Endothelial cell of umbilical vein (primary cell): ENCODE measurements at regions not wholly inside any gene's neighbourhood (a gene's known extent, or its start where the extent isn't known, plus 50 kb on each side); places are given as distances from the start of the nearest gene placed in this dataset.

Experiments used
- EZH2 ChIP-seq: IDR thresholded peaks from 2 replicates; pipeline ENCODE4 v1.6.1; 2012; ENCODE audit warnings: borderline replicate concordance, low read depth, mild to moderate bottlenecking, moderate library complexity, low read length, inconsistent platforms; ENCODE audit not compliant: severe bottlenecking
- FOS ChIP-seq: IDR thresholded peaks from 2 replicates; pipeline ENCODE4 v1.6.1; 2011; ENCODE audit warnings: mild to moderate bottlenecking, low read length, moderate library complexity, borderline replicate concordance; ENCODE audit not compliant: insufficient read depth
- JUN ChIP-seq: IDR thresholded peaks from 2 replicates; pipeline ENCODE4 v1.6.1; 2011; ENCODE audit warnings: borderline replicate concordance, low read depth; ENCODE audit not compliant: insufficient read length, insufficient read depth
- MYC ChIP-seq: IDR thresholded peaks from one replicate; pipeline ENCODE4 v1.6.1; 2011; ENCODE audit warnings: mild to moderate bottlenecking, low read depth, low read length
- POLR2A ChIP-seq: IDR thresholded peaks from 2 replicates; pipeline ENCODE4 v1.6.1; 2012; ENCODE audit warnings: low read depth, mild to moderate bottlenecking, control low read depth, low read length
- POLR2AphosphoS5 ChIP-seq: IDR thresholded peaks from 2 replicates; pipeline ENCODE4 v1.6.1; 2012; ENCODE audit warnings: low read depth, mild to moderate bottlenecking, control low read depth, low read length, moderate library complexity; ENCODE audit not compliant: insufficient read depth
- TF ChIP-seq, protein P1 (sequence below): IDR thresholded peaks from 2 replicates; pipeline ENCODE4 v1.6.1; 2011; ENCODE audit not compliant: insufficient read depth, insufficient read length
- TF ChIP-seq, protein P2 (sequence below), 2 donors: IDR thresholded peaks; 1 replicate in 1 of 2; 2 replicates in 1 of 2; pipeline ENCODE4 v1.5.1; 2011; ENCODE audit warnings: low read length in 2 of 2, mild to moderate bottlenecking in 2 of 2, moderate library complexity in 2 of 2, control low read depth in 1 of 2, inconsistent platforms in 1 of 2, low read depth in 1 of 2; ENCODE audit not compliant: insufficient read depth in 1 of 2; ENCODE audit errors: extremely low read depth in 1 of 2

GRCh38 chr3:76920511-76920910 is 119.4 kb upstream of the ROBO2 start:
- TF ChIP-seq, protein P1, sequence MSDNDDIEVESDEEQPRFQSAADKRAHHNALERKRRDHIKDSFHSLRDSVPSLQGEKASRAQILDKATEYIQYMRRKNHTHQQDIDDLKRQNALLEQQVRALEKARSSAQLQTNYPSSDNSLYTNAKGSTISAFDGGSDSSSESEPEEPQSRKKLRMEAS = no peak
- TF ChIP-seq, protein P2, sequence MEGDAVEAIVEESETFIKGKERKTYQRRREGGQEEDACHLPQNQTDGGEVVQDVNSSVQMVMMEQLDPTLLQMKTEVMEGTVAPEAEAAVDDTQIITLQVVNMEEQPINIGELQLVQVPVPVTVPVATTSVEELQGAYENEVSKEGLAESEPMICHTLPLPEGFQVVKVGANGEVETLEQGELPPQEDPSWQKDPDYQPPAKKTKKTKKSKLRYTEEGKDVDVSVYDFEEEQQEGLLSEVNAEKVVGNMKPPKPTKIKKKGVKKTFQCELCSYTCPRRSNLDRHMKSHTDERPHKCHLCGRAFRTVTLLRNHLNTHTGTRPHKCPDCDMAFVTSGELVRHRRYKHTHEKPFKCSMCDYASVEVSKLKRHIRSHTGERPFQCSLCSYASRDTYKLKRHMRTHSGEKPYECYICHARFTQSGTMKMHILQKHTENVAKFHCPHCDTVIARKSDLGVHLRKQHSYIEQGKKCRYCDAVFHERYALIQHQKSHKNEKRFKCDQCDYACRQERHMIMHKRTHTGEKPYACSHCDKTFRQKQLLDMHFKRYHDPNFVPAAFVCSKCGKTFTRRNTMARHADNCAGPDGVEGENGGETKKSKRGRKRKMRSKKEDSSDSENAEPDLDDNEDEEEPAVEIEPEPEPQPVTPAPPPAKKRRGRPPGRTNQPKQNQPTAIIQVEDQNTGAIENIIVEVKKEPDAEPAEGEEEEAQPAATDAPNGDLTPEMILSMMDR (IDR thresholded peaks at IDR 0.05; ENCODE audit: extremely low read depth in 1 of 2, insufficient read depth in 1 of 2, low read depth in 1 of 2, low read length in 2 of 2) = no peak
- no peak for TF ChIP-seq MYC
- TF ChIP-seq POLR2A = no peak
- no peak for TF ChIP-seq JUN
- TF ChIP-seq POLR2AphosphoS5 = no peak
- TF ChIP-seq FOS = no peak
- no peak for TF ChIP-seq EZH2
